HG03196 (cell line): ENCODE measurements at regions not wholly inside any gene's neighbourhood (a gene's known extent, or its start where the extent isn't known, plus 50 kb on each side); places are given as distances from the start of the nearest gene placed in this dataset.

Experiments used
- ATAC-seq: cut with Tn5 transposase; IDR thresholded peaks from one replicate; pipeline ENCODE4 v1.9.1; 2021; ENCODE audit not compliant: unreplicated experiment

DNA sequence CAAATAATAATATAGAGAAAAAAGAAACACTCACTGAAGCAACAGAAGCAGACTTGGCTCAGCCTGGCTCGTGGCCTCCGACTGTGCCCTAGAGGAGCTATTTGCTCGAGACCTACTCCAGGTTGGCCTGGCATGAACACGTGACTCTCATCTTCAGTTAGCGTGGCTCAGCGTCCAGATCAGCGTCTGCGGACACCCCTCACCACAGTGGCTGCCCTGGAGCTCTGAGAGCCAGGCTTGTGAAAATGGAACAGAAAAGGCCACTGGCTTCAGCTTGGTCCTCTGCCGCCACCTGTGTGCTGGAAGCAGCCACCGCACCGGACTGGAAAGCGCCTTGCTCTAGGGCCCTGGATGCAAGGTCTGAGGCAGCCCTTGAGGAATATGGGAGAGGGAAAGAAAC lies 1184.0 kb upstream of the GYPC start:
- ATAC-seq = no peak

DNA sequence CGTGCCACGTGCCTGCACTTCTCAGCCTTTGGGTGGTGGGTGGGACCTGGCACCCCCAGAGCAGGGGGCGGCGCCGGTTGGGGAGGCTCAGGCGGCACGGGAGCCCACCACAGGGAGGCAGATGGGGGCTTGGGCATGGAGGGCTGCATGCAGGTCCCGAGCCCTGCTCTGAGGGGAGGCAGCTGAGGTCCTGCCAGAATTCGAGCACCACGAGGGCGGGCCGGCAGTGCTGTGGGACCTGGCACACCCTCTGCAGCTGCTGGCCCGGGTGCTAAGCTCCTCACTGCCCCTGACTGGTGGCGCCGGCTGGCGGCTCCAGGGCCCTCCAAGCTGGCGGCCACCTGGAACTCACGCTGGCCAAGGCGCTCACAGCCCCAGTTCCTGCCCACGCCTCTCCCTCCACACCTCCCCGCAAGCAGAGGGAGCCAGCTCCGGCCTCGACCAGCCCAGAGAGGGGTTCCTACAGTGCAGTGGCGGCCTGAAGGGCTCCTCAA lies 1176.8 kb upstream of the GYPC start:
- ATAC-seq = no peak

DNA sequence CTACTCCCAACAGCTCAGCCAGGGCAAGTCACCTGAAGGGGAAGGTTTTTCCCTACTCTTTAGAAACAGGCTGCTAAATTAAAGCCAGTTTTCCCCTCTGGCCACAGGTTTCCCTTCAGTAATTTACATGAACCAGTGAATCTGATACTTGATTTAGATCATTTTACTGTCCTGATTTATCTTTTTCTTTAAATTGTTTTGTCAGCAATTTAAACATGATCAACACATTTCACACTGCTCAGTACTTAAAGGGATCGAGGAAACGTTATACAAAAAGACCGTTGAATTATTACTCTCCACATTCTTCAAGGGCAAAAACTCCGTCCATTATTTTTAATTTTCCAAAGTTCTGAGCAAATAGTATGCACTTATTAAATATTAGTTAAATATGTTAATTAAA lies 1165.7 kb upstream of the GYPC start:
- no peak for ATAC-seq

GRCh38 chr2:125491663-125492062 lies 1164.3 kb upstream of the GYPC start:
- no peak for ATAC-seq

DNA sequence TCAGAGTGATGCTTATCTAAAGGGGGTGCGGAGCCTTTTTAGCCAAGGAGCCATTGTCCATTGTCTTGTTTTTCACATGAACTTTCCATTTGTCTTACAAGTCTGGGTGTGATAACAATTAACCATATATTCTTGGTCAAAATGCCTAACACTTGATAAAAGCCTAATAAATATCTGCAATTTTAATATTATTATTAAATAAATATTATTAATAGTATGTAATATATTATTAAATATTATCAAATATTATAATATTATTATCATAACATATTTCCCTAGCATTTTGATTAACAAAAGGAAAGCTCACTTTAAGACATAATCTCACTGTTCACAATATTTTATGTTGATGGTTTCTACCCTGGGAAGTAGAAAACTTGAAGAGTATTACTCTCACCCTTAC lies 1143.6 kb upstream of the GYPC start:
- no peak for ATAC-seq

DNA sequence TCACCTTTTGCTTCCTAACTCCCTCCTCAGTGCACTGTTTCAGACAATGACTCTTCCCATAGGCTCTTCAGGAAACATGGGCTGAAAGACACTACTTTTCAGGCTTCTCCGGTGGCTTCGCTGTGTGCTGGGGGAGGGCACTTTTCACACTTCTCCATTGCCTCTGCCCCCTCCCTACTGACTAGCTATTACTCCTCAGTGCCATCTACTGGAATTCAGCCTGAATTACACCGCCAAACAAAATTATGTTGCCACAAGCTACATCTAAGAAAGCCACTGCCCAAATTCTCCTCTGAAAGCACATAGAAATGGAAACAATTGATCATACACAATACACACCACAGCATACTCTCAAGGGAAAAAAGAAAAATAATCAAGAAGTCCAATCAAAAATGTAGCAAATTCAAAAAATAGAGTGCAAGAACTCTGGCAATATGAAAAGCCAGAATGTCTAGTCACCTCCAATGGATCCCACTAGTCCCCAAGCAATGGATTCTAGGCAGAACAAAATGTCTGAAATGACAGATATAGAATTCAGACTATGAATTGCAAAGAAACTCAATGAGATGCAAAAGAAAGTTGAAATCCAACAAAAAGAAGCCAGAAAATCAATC lies 1139.4 kb upstream of the GYPC start:
- no peak for ATAC-seq

DNA sequence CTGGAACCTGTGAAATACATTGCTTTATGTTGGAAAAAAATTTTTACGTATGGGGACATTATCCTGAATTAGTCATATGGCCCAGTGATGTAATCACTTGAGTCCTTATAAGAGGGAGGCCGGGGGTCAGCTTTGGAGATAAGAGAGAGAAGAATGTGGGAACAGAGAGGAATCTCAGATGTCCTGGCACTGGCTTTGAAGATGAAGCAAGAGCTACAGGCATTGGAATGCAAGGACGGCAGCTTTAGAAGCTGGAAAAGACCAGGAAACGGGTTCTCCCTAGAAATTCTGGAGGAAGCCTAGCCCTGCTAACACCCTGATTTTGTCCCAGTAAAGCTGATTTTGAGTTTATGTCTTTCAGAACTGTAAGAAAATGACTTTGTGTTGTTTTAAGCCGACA lies 1129.9 kb upstream of the GYPC start:
- ATAC-seq = no peak

DNA sequence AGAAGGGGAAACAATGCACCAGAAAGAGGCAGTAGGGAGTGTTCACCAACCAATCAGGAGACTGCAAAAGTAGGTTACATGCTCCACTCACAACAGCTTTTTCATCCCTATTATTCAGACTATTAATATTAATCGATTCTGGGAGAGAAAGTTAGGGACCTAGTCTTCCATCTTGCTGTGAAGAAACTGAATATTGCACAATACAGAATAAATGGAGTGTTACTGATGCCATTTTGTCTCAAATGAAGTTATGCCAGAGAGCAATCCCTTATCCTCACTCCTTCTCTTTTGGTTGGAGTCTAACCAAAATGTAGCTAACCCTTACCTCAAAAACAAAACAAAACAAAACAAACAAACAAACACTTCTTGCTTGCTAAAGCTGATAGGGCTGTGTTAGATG lies 1120.9 kb upstream of the GYPC start:
- no peak for ATAC-seq

DNA sequence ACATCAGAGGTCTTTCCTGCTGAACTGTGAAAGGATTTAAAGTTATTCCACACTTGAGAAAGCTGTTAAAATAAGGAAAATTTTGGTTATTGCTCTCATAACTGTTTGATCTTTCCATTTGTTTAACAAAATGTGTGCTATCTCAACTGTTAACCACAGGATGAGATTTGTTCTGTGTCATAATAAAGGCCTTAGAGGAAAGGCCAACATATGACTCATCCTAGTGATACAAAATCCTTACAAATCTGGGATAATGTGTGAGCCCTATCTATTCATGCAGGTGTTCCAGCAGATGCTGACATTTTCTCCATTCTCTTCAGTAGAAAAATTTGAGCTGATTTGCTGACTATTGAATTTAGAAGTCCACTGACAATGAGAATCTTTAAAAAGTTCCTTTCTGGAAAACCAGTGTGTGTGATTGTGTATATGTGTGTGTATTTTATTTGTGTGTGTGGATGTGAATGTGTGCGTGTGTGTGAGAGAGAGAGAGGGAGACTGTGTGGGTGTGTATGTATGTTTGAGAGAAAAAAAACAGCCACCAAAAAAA lies 1111.9 kb upstream of the GYPC start:
- no peak for ATAC-seq

DNA sequence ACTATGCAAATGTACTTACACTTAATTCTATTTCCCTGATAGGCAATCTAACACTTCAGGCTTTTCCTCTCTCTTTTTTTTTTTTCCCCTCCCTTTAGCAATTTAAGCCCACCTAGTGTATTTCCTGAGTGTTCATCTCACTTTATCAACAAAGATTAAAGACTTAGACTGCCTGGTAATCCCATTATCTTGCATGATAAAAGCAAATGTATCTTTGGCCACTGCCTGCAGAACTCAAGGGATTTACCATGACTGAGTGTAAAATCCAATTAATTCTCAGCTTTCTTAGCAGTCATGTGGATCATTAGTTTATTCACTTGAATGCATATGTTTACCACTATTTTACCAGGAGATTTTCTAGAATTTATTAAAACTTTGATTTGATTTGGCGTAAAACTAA lies 1102.2 kb upstream of the GYPC start:
- ATAC-seq = no peak

GRCh38 chr2:125554956-125555355 lies 1101.0 kb upstream of the GYPC start:
- no peak for ATAC-seq

- ATAC-seq = no peak
These were observed 1096.8 kb upstream of the GYPC start for GRCh38 chr2:125559186-125559585.

DNA sequence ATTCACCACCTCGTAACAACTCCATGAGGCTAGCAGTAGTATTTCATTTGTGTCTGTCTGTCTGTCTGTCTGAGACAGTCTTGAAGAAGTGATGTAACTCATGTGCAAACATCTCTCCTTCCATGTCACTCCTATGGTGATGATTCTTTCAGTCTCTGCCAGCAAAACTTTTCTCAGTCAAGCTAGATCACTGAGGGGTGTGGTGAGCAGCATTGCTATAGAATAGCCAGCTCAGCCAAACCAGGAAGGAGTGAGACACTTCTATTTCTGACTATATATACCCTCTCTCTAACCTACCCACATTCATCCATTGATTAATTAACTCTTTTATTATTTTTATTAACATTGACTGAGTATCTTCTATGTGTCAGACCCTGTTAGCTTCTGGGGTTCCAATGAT lies 1095.1 kb upstream of the GYPC start:
- ATAC-seq = no peak

DNA sequence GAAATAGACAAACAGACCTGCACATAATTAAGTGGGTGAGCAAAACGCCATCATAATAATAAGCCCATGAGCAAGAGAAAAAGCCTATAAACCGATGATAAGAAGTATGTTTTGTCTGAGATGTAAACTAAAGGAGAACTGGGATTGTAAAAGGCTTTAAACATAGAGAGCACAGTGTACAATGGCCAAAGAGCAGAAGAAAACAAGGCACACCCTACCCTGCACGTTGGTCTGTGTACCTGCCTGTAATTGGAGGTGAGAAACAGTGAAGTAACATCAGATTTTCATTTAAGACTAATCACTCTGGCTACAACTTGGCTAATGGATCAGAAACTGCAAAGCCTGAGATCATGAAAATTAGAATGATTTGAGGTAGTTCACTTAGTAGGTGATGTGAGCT lies 1094.7 kb upstream of the GYPC start:
- ATAC-seq = no peak

- no peak for ATAC-seq
These were observed 1093.0 kb upstream of the GYPC start for GRCh38 chr2:125562924-125563323.

GRCh38 chr2:125564471-125564870 lies 1091.5 kb upstream of the GYPC start:
- ATAC-seq = no peak

DNA sequence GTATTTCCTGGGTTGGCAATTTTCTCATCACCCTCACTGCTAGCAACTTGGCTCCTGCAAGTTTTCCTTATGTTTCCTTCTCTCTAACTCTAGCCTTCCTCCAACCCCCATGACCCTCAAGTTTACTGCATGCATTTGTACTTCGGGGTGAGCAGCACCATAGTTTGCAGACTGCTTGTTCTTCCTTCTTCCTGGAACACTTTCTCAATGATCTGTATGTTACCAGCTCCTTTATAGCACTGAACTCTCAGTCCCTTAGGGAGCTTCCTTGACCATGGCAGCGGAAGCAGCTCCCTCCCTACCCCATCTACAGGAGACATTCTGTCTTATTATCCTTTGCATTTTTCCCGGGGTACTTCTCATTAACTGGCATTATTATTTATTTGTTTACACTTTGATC lies 1089.5 kb upstream of the GYPC start:
- ATAC-seq = no peak

DNA sequence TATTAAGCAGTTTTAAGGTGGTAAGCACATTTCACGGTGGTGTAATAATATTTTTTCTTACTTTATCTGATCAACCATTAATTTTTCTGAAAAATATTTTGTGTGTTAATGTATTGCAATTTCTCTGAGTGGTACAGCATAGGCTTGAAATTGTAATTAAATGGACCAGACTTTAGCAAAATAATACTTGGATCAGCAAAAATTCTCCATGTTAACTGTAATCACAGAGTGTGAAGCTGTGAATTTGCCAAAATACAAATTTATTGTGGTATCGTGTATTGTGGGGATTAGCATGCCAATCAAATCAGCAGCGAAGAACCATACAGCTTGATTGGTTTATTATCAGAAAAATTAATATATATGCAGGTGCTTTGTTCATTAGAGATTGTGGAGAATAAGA lies 1088.9 kb upstream of the GYPC start:
- ATAC-seq = no peak

DNA sequence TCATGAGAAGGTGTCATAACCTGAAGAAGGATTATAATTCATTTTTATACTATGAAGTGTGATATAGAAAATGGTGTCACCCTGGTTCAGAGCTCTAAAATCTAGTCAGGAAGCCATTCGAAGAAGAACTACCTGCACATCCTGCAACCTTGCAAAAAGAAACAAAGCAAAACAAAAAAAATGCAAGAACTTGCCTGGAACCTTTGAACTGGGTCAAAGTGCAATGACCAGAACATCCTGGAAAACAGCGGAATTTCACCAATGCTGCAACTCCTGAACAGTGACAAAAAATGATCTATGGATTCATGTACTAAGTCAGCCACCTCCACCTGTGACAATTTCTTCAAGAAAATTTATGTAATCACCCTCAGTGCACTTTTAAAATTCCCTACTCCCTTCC lies 1083.3 kb upstream of the GYPC start:
- no peak for ATAC-seq

- ATAC-seq = no peak
These were observed 1082.5 kb upstream of the GYPC start for GRCh38 chr2:125573432-125573831.

DNA sequence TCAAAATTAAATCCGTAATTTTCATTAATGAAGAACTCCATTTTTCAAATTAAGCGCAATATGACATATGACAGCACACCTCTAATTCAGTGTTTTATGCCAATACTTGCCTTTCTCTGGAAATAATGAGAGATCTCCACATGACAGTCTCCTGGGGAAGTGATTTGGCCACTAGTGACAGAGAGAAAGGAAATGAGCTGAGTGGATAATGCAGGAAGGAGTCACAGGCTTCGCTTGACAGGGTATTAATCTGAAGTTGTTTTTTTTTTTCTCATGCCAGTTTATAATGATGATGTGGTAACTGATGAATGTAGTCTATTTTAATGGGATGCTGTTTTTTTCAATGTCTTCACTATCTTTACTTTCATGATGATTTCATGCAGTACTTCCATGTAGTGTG lies 1079.4 kb upstream of the GYPC start:
- ATAC-seq = no peak

- no peak for ATAC-seq
These were observed 1074.4 kb upstream of the GYPC start for GRCh38 chr2:125581557-125581956.

GRCh38 chr2:125582516-125582915 lies 1073.4 kb upstream of the GYPC start:
- no peak for ATAC-seq
